ENCODE measurements at regions not wholly inside any gene's neighbourhood (a gene's known extent, or its start where the extent isn't known, plus 50 kb on each side); places are given as distances from the start of the nearest gene placed in this dataset.

GRCh38 chr4:179248821-179249220 lies 1806.6 kb upstream of the AGA start:
- H3K36me3 ChIP-seq (ENCODE audit: insufficient read depth, low read length), result no peaks in the 10 kb centered on the region
- no peaks in the 10 kb centered on the region for H3K9me3 ChIP-seq (ENCODE audit: control insufficient read depth, insufficient read depth, low read length)
- H3K4me1 ChIP-seq (ENCODE audit: insufficient read depth, low read length), result no peaks in the 10 kb centered on the region
- H3K9ac ChIP-seq (ENCODE audit: low read depth, low read length), result no peak overlapping the region

- no peak overlapping the region for H3K9ac ChIP-seq (ENCODE audit: low read depth, low read length)
- H3K36me3 ChIP-seq (ENCODE audit: insufficient read depth, low read length), result no peaks in the 10 kb centered on the region
- H3K9me3 ChIP-seq (ENCODE audit: control insufficient read depth, insufficient read depth, low read length), result peaks cover 3% of the 10 kb centered on the region; the same call in 1 of the 2 replicates
- no peaks in the 10 kb centered on the region for H3K4me1 ChIP-seq (ENCODE audit: insufficient read depth, low read length)
Observed at GRCh38 chr4:179268791-179269190, 1826.6 kb upstream of the AGA start.

GRCh38 chr4:179272282-179272681 lies 1830.0 kb upstream of the AGA start:
- Histone ChIP-seq H3K9me3 (ENCODE audit: control insufficient read depth, insufficient read depth, low read length) (no peaks in the 10 kb centered on the region), H3K9ac (ENCODE audit: low read depth, low read length) (no peak overlapping the region), H3K4me1 (ENCODE audit: insufficient read depth, low read length) (peaks cover 3% of the 10 kb centered on the region; the same call in 1 of the 2 replicates), H3K36me3 (ENCODE audit: insufficient read depth, low read length) (no peaks in the 10 kb centered on the region)

- H3K9ac ChIP-seq (ENCODE audit: low read depth, low read length), result no peak overlapping the region
- peaks cover 3% of the 10 kb centered on the region; the same call in 1 of the 2 replicates for H3K4me1 ChIP-seq (ENCODE audit: insufficient read depth, low read length)
- H3K9me3 ChIP-seq (ENCODE audit: control insufficient read depth, insufficient read depth, low read length), result no peaks in the 10 kb centered on the region
- H3K36me3 ChIP-seq (ENCODE audit: insufficient read depth, low read length), result no peaks in the 10 kb centered on the region
Observed at GRCh38 chr4:179278647-179279046, 1836.4 kb upstream of the AGA start.

- Histone ChIP-seq H3K36me3 (ENCODE audit: insufficient read depth, low read length) (no peaks in the 10 kb centered on the region), H3K9me3 (ENCODE audit: control insufficient read depth, insufficient read depth, low read length) (no peaks in the 10 kb centered on the region), H3K9ac (ENCODE audit: low read depth, low read length) (no peak overlapping the region), H3K4me1 (ENCODE audit: insufficient read depth, low read length) (no peaks in the 10 kb centered on the region)
Observed at GRCh38 chr4:179285696-179286095, 1843.5 kb upstream of the AGA start.

GRCh38 chr4:179291657-179292056 lies 1849.4 kb upstream of the AGA start:
- H3K9me3 ChIP-seq (ENCODE audit: control insufficient read depth, insufficient read depth, low read length), result 0 out of 2 replicates have a peak, but pooled peaks cover 4% of the 10 kb centered on the region
- no peak overlapping the region for H3K9ac ChIP-seq (ENCODE audit: low read depth, low read length)
- H3K4me1 ChIP-seq (ENCODE audit: insufficient read depth, low read length), result peaks cover 14% of the 10 kb centered on the region

GRCh38 chr4:179292468-179292867 lies 1850.2 kb upstream of the AGA start:
- Histone ChIP-seq H3K9ac (ENCODE audit: low read depth, low read length) (no peak overlapping the region), H3K4me1 (ENCODE audit: insufficient read depth, low read length) (peaks cover 14% of the 10 kb centered on the region), H3K9me3 (ENCODE audit: control insufficient read depth, insufficient read depth, low read length) (peaks cover 8% of the 10 kb centered on the region; the same call in 1 of the 2 replicates), H3K36me3 (ENCODE audit: insufficient read depth, low read length) (no peaks in the 10 kb centered on the region)

More at GRCh38 chr4:179291657-179292056, 1849.4 kb upstream of the AGA start:
- no peaks in the 10 kb centered on the region for H3K36me3 ChIP-seq (ENCODE audit: insufficient read depth, low read length)

- Histone ChIP-seq H3K4me1 (ENCODE audit: insufficient read depth, low read length) (no peaks in the 10 kb centered on the region), H3K9me3 (ENCODE audit: control insufficient read depth, insufficient read depth, low read length) (no peaks in the 10 kb centered on the region), H3K36me3 (ENCODE audit: insufficient read depth, low read length) (no peaks in the 10 kb centered on the region), H3K9ac (ENCODE audit: low read depth, low read length) (no peak overlapping the region)
Observed at GRCh38 chr4:179307297-179308136, 1865.3 kb upstream of the AGA start.

- H3K9me3 ChIP-seq (ENCODE audit: control insufficient read depth, insufficient read depth, low read length), result no peaks in the 10 kb centered on the region
- H3K4me1 ChIP-seq (ENCODE audit: insufficient read depth, low read length), result no peaks in the 10 kb centered on the region
- H3K9ac ChIP-seq (ENCODE audit: low read depth, low read length), result no peak overlapping the region
- H3K36me3 ChIP-seq (ENCODE audit: insufficient read depth, low read length), result no peaks in the 10 kb centered on the region
Observed at GRCh38 chr4:179313823-179314222, 1871.6 kb upstream of the AGA start.

- Histone ChIP-seq H3K4me1 (ENCODE audit: insufficient read depth, low read length) (no peaks in the 10 kb centered on the region), H3K9me3 (ENCODE audit: control insufficient read depth, insufficient read depth, low read length) (no peaks in the 10 kb centered on the region), H3K36me3 (ENCODE audit: insufficient read depth, low read length) (no peaks in the 10 kb centered on the region), H3K9ac (ENCODE audit: low read depth, low read length) (no peak overlapping the region)
Observed at GRCh38 chr4:179325181-179325580, 1882.9 kb upstream of the AGA start.

GRCh38 chr4:179328627-179329026 lies 1886.4 kb upstream of the AGA start:
- no peaks in the 10 kb centered on the region for H3K4me1 ChIP-seq (ENCODE audit: insufficient read depth, low read length)
- no peaks in the 10 kb centered on the region for H3K36me3 ChIP-seq (ENCODE audit: insufficient read depth, low read length)
- H3K9me3 ChIP-seq (ENCODE audit: control insufficient read depth, insufficient read depth, low read length), result no peaks in the 10 kb centered on the region
- H3K9ac ChIP-seq (ENCODE audit: low read depth, low read length), result no peak overlapping the region

GRCh38 chr4:179331362-179331761 lies 1889.1 kb upstream of the AGA start:
- no peak overlapping the region for H3K9ac ChIP-seq (ENCODE audit: low read depth, low read length)
- H3K36me3 ChIP-seq (ENCODE audit: insufficient read depth, low read length), result no peaks in the 10 kb centered on the region
- no peaks in the 10 kb centered on the region for H3K4me1 ChIP-seq (ENCODE audit: insufficient read depth, low read length)
- no peaks in the 10 kb centered on the region for H3K9me3 ChIP-seq (ENCODE audit: control insufficient read depth, insufficient read depth, low read length)

GRCh38 chr4:179344861-179345260 lies 1902.6 kb upstream of the AGA start:
- no peaks in the 10 kb centered on the region for H3K9me3 ChIP-seq (ENCODE audit: control insufficient read depth, insufficient read depth, low read length)
- no peak overlapping the region for H3K9ac ChIP-seq (ENCODE audit: low read depth, low read length)
- H3K36me3 ChIP-seq (ENCODE audit: insufficient read depth, low read length), result no peaks in the 10 kb centered on the region
- no peaks in the 10 kb centered on the region for H3K4me1 ChIP-seq (ENCODE audit: insufficient read depth, low read length)

- Histone ChIP-seq H3K36me3 (ENCODE audit: insufficient read depth, low read length) (no peaks in the 10 kb centered on the region), H3K9ac (ENCODE audit: low read depth, low read length) (no peak overlapping the region), H3K9me3 (ENCODE audit: control insufficient read depth, insufficient read depth, low read length) (no peaks in the 10 kb centered on the region), H3K4me1 (ENCODE audit: insufficient read depth, low read length) (peaks cover 5% of the 10 kb centered on the region; the same call in 1 of the 2 replicates)
Observed at GRCh38 chr4:179352221-179352620, 1910.0 kb upstream of the AGA start.

GRCh38 chr4:179353786-179354185 lies 1911.5 kb upstream of the AGA start:
- Histone ChIP-seq H3K9ac (ENCODE audit: low read depth, low read length) (no peak overlapping the region), H3K4me1 (ENCODE audit: insufficient read depth, low read length) (peaks cover 5% of the 10 kb centered on the region; the same call in 1 of the 2 replicates), H3K9me3 (ENCODE audit: control insufficient read depth, insufficient read depth, low read length) (no peaks in the 10 kb centered on the region), H3K36me3 (ENCODE audit: insufficient read depth, low read length) (no peaks in the 10 kb centered on the region)
